Endodermal cell (in vitro differentiated cells): ENCODE measurements at regions not wholly inside any gene's neighbourhood (a gene's known extent, or its start where the extent isn't known, plus 50 kb on each side); places are given as distances from the start of the nearest gene placed in this dataset.

ENCODE experiments used
- DNase-seq: peaks from one replicate; pipeline ENCODE4 v3.0.0-alpha.2; 2017
- H3K27ac ChIP-seq: 2 replicates; pipeline ENCODE4 v1.5.1; 2013; ENCODE audit warnings: mild to moderate bottlenecking, low read depth, low read length, moderate library complexity
- H3K27me3 ChIP-seq: 2 replicates; pipeline ENCODE4 v1.6.1; 2013; ENCODE audit warnings: mild to moderate bottlenecking, low read length, moderate library complexity; ENCODE audit not compliant: insufficient read depth, control insufficient read depth, poor library complexity, severe bottlenecking
- H3K36me3 ChIP-seq: 2 replicates; pipeline ENCODE4 v1.7.0; 2013; ENCODE audit warnings: mild to moderate bottlenecking, low read length, moderate library complexity; ENCODE audit not compliant: control insufficient read depth, insufficient read depth
- H3K4me1 ChIP-seq: one replicate; pipeline ENCODE4 v1.7.0; 2013; ENCODE audit warnings: low read length; ENCODE audit not compliant: control insufficient read depth, insufficient read depth
- H3K4me3 ChIP-seq: 2 replicates; pipeline ENCODE4 v1.5.1; 2013; ENCODE audit warnings: mild to moderate bottlenecking, low read length, moderate library complexity
- H3K9ac ChIP-seq: 2 replicates; pipeline ENCODE4 v1.6.1; 2013; ENCODE audit warnings: mild to moderate bottlenecking, low read length, moderate library complexity; ENCODE audit not compliant: poor library complexity, severe bottlenecking; ENCODE audit errors: extremely low read depth
- H3K9me3 ChIP-seq: 2 replicates; pipeline ENCODE4 v1.6.1; 2013; ENCODE audit warnings: mild to moderate bottlenecking, low read length, moderate library complexity; ENCODE audit not compliant: control insufficient read depth
- H3K27ac Mint-ChIP-seq: 2 replicates; pipeline ENCODE4 v1.8.0; 2020; ENCODE audit warnings: mixed read lengths
- H3K27me3 Mint-ChIP-seq: 2 replicates; pipeline ENCODE4 v1.8.0; 2021; ENCODE audit warnings: mild to moderate bottlenecking, mixed read lengths; ENCODE audit not compliant: insufficient read depth
- H3K36me3 Mint-ChIP-seq: 2 replicates; pipeline ENCODE4 v1.8.0; 2020; ENCODE audit warnings: low read depth, mixed read lengths
- H3K4me1 Mint-ChIP-seq: 2 replicates; pipeline ENCODE4 v1.8.0; 2020; ENCODE audit warnings: mixed read lengths
- H3K4me3 Mint-ChIP-seq: 2 replicates; pipeline ENCODE4 v1.8.0; 2020; ENCODE audit warnings: mild to moderate bottlenecking, moderate library complexity, mixed read lengths
- H3K9me3 Mint-ChIP-seq: 2 replicates; pipeline ENCODE4 v1.8.0; 2020; ENCODE audit warnings: mild to moderate bottlenecking, mixed read lengths
- CTCF ChIP-seq: fragments of 200-600 bp; sonication (generic); conservative IDR thresholded peaks from 2 replicates; pipeline ENCODE4 v1.5.0; 2021; ENCODE audit warnings: antibody characterized with exemption, mild to moderate bottlenecking
- WGBS, 2 experiments: methylation state at CpG; one replicate each; pipeline versions ENCODE4 v1.1.5 to v1.1.7; 2013; ENCODE audit warnings: missing lambda C conversion rate in 2 of 2, mixed read lengths in 1 of 2; ENCODE audit not compliant: insufficient coverage in 1 of 2, insufficient read length in 1 of 2; 5-methylcytosine and 5-hydroxymethylcytosine counted together

- Histone ChIP-seq H3K27ac (no peak overlapping the region), H3K4me3 (no peak overlapping the region), H3K9ac (no peak overlapping the region), H3K9me3 (no peaks in the 10 kb centered on the region), H3K36me3 (no peaks in the 10 kb centered on the region), H3K4me1 (no peaks in the 10 kb centered on the region), H3K27me3 (no peaks in the 10 kb centered on the region)
- no peak overlapping the region for H3K27ac Mint-ChIP-seq
- no peak overlapping the region for H3K4me3 Mint-ChIP-seq
- peak; percentile 32 for DNase-seq
- no peaks in the 10 kb centered on the region for H3K27me3 Mint-ChIP-seq
- no peaks in the 10 kb centered on the region for H3K4me1 Mint-ChIP-seq
- no peaks in the 10 kb centered on the region for H3K36me3 Mint-ChIP-seq
- H3K9me3 Mint-ChIP-seq = no peaks in the 10 kb centered on the region
- TF ChIP-seq CTCF = no peak
- 91 to 92% methylated on average over 15 of the region's 15 CpGs for WGBS, 2 experiments
These were observed 716.6 kb downstream of the BRD1 start for GRCh38 chr22:49111085-49111484.

- Mint-ChIP-seq H3K9me3 (no peaks in the 10 kb centered on the region), H3K4me3 (no peak overlapping the region), H3K27me3 (no peaks in the 10 kb centered on the region), H3K36me3 (no peaks in the 10 kb centered on the region), H3K4me1 (no peaks in the 10 kb centered on the region), H3K27ac (no peak overlapping the region)
- Histone ChIP-seq H3K27ac (no peak overlapping the region), H3K4me3 (no peak overlapping the region), H3K36me3 (no peaks in the 10 kb centered on the region), H3K9me3 (no peaks in the 10 kb centered on the region), H3K9ac (no peak overlapping the region), H3K27me3 (no peaks in the 10 kb centered on the region), H3K4me1 (no peaks in the 10 kb centered on the region)
- TF ChIP-seq CTCF = no peak
- WGBS, 2 experiments = 91 to 93% methylated on average over 13 to 21 of the region's 21 CpGs
- peak; percentile 23 for DNase-seq
These were observed 718.9 kb downstream of the BRD1 start for GRCh38 chr22:49108636-49109315.

GRCh38 chr22:49107961-49108530, 719.6 kb downstream of the BRD1 start:
- no peaks in the 10 kb centered on the region for H3K27me3 ChIP-seq
- no peak overlapping the region for H3K9ac ChIP-seq
- no peaks in the 10 kb centered on the region for H3K9me3 Mint-ChIP-seq
- no peaks in the 10 kb centered on the region for H3K4me1 Mint-ChIP-seq
- no peaks in the 10 kb centered on the region for H3K36me3 Mint-ChIP-seq
- H3K4me3 Mint-ChIP-seq = no peak overlapping the region
- H3K4me1 ChIP-seq = no peaks in the 10 kb centered on the region
- H3K9me3 ChIP-seq = no peaks in the 10 kb centered on the region
- peak; percentile 22 for DNase-seq
- no peak overlapping the region for H3K4me3 ChIP-seq
- 91 to 94% methylated on average over 6 to 16 of the region's 16 CpGs for WGBS, 2 experiments
- H3K27ac Mint-ChIP-seq = no peak overlapping the region
- no peaks in the 10 kb centered on the region for H3K36me3 ChIP-seq
- no peak for TF ChIP-seq CTCF
- H3K27ac ChIP-seq = no peak overlapping the region
- H3K27me3 Mint-ChIP-seq = no peaks in the 10 kb centered on the region
